ENCODE measurements at regions not wholly inside any gene's neighbourhood (a gene's known extent, or its start where the extent isn't known, plus 50 kb on each side); places are given as distances from the start of the nearest gene placed in this dataset.

- DNase-seq (no peak), ATAC-seq (no peak)
- intact Hi-C loops (cut with DNase I) = loop anchor here in 1 of 2 donors (5.0 kb wide), 1 partner anchor 89 kb away; the partner anchor contains the start of gene ARID1B
- Histone ChIP-seq H3K4me1 (peaks cover 0 to 2% (median 0%) of the 10 kb centered on the region in 4 donors), H3K36me3 (no peaks in the 10 kb centered on the region), H3K27me3 (no peaks in the 10 kb centered on the region), H3K4me3 (no peak overlapping the region), H3K27ac (peak overlapping the region in 1 of 3 donors; percentile 59), H3K9me3 (peaks cover 0 to 2% (median 0%) of the 10 kb centered on the region in 4 donors)
- no peak for TF ChIP-seq POLR2A (IDR thresholded peaks at IDR 0.05)
- TF ChIP-seq, protein P1, sequence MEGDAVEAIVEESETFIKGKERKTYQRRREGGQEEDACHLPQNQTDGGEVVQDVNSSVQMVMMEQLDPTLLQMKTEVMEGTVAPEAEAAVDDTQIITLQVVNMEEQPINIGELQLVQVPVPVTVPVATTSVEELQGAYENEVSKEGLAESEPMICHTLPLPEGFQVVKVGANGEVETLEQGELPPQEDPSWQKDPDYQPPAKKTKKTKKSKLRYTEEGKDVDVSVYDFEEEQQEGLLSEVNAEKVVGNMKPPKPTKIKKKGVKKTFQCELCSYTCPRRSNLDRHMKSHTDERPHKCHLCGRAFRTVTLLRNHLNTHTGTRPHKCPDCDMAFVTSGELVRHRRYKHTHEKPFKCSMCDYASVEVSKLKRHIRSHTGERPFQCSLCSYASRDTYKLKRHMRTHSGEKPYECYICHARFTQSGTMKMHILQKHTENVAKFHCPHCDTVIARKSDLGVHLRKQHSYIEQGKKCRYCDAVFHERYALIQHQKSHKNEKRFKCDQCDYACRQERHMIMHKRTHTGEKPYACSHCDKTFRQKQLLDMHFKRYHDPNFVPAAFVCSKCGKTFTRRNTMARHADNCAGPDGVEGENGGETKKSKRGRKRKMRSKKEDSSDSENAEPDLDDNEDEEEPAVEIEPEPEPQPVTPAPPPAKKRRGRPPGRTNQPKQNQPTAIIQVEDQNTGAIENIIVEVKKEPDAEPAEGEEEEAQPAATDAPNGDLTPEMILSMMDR (IDR thresholded peaks at IDR 0.05) = no peak
- 58% methylated on average over 1 of the region's 1 CpG for whole genome bisulfite sequencing (ENCODE audit: insufficient coverage, low coverage, low lambda C conversion rate, missing lambda C conversion rate)
Measured at GRCh38 chr6:156688620-156688971, 88.6 kb upstream of the ARID1B start.

DNA sequence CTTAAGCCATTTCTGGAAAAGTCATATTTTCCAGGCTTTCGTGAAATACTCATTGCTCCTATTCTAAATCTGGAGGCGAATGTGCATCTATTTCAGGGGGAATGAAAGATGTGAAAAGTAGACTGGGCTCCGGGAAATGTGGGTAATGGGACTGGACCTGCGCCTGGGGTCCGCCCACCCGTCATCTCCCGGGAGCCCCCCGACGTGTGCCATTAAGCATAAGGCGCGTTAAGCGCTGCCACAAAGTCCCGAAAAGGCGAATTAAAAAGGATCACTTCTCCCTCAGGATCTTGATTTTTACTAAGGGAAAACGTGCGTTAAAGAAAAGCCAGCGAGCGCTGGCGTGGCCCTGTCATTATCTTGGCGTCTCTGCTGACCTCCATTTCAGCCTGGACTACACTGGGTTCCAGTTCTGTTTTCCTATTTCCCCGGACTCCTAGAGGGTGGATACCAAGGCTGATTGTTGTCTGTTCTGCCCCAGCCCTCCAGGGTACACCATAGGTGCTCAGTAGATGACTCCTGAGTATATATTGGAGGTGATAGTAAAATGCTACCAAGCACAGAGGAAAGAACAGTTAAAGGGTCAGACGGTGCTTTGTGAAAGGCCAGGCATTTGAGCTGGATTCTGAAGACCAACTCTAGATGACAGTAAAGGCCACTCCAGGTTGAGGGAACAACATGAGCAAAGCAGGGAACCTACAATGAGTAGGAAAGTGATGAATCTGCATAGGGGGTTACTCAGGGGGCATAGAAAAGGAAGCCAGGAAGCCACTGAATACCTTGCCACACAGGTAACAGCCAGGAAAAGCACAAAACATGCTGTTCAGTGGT, 89.2 kb upstream of the ARID1B start:
- WGBS (ENCODE audit: insufficient coverage, low coverage, low lambda C conversion rate, missing lambda C conversion rate) = 16% methylated on average over 22 of the region's 22 CpGs
- H3K4me1 ChIP-seq = peaks cover 0 to 2% (median 0%) of the 10 kb centered on the region in 4 donors
- TF ChIP-seq, protein P1 (IDR thresholded peaks at IDR 0.05) = no peak
- no peak for TF ChIP-seq POLR2A (IDR thresholded peaks at IDR 0.05)
- H3K36me3 ChIP-seq = no peaks in the 10 kb centered on the region
- peaks cover 0 to 2% (median 0%) of the 10 kb centered on the region in 4 donors for H3K9me3 ChIP-seq
- DNase-seq = peak; percentile 25 to 53 (median 49)
- intact Hi-C loops (cut with DNase I) = loop anchor here in 1 of 2 donors (5.0 kb wide), 1 partner anchor 89 kb away; the partner anchor contains the start of gene ARID1B
- H3K27me3 ChIP-seq = no peaks in the 10 kb centered on the region
- peak overlapping the region; percentile 66 to 71 (median 68) for H3K4me3 ChIP-seq
- peak; percentile 6 to 52 (median 24) for ATAC-seq
- peak overlapping the region; percentile 59 to 95 (median 87) for H3K27ac ChIP-seq

DNA sequence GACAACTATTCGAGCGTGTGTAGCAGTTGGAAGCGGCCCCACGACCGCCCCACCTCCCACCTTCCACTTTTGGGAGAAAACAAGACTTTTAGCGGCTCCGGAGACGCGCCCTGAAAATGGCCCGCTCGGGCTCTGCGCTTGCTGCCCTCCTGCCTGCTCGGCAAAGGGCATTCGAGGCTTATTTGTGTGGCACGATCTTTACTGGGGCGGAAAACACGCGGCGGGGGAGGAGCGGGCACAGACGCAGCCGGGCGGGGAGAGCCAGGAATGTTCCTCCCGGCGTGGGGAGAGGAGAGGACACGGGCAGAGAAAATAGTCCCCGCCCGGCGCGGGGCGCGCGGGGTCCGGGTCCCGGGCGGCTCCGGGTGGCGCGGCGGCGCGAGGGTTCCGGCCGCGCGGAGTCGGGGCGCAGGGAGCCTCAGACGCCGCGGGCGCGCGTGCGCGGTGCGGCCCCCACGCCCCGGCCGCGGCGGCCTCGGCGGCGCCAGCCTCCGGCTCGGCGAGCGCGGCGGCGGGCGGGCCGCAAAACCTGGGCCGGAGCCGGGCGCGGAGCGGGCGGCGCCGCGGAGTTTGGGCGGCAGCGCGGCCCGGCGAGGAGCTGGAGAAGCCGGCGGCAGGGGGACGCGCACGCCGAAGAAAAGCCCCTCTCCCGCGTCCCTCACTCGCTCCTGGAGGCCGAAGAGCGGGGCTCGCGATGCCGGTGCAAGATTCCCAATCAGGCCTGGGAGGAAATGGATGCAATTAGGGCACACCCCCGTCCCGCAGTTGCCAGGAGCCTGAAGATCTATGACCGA, 90.0 kb upstream of the ARID1B start:
- ATAC-seq (peak; percentile 87 to 94 (median 92)), DNase-seq (peak; percentile 89 to 96 (median 94))
- no peaks in the 10 kb centered on the region for H3K27me3 ChIP-seq
- TF ChIP-seq, protein P1 (IDR thresholded peaks at IDR 0.05) = peak in 1 of 4 donors; percentile 9
- peak; percentile 92 for TF ChIP-seq POLR2A (IDR thresholded peaks at IDR 0.05)
- 0% methylated on average over 13 of the region's 105 CpGs for WGBS (ENCODE audit: insufficient coverage, low coverage, low lambda C conversion rate, missing lambda C conversion rate)
- peaks cover 0 to 2% (median 0%) of the 10 kb centered on the region in 4 donors for H3K9me3 ChIP-seq
- H3K4me3 ChIP-seq = peak overlapping the region; percentile 66 to 71 (median 68)
- H3K36me3 ChIP-seq = no peaks in the 10 kb centered on the region
- peaks cover 0 to 2% (median 0%) of the 10 kb centered on the region in 4 donors for H3K4me1 ChIP-seq
- intact Hi-C loops (cut with DNase I) = loop anchor here in 1 of 2 donors (5.0 kb wide), 1 partner anchor 90 kb away; the partner anchor contains the start of gene ARID1B
- peak overlapping the region; percentile 94 to 98 (median 95) for H3K27ac ChIP-seq

- DNase-seq (peak in 1 of 3 donors; percentile 54), ATAC-seq (peak; percentile 53 to 64 (median 62))
- peak overlapping the region; percentile 52 to 67 (median 66) for H3K4me3 ChIP-seq
- peaks cover 0 to 2% (median 0%) of the 10 kb centered on the region in 4 donors for H3K4me1 ChIP-seq
- H3K36me3 ChIP-seq = no peaks in the 10 kb centered on the region
- no peaks in the 10 kb centered on the region for H3K27me3 ChIP-seq
- peaks cover 0 to 2% (median 0%) of the 10 kb centered on the region in 4 donors for H3K9me3 ChIP-seq
- TF ChIP-seq POLR2A (IDR thresholded peaks at IDR 0.05) = no peak
- TF ChIP-seq, protein P1 (IDR thresholded peaks at IDR 0.05) = peak; percentile 13 to 30 (median 16)
- WGBS (ENCODE audit: insufficient coverage, low coverage, low lambda C conversion rate, missing lambda C conversion rate) = under 1% methylated on average over 15 of the region's 15 CpGs
- intact Hi-C loops (cut with DNase I) = loop anchor here in 1 of 2 donors (5.0 kb wide), 1 partner anchor 91 kb away; the partner anchor contains the start of gene ARID1B
- peak overlapping the region; percentile 94 to 98 (median 95) for H3K27ac ChIP-seq
Measured at GRCh38 chr6:156686301-156686994, 90.7 kb upstream of the ARID1B start.
